GM19438 (cell line): ENCODE measurements at regions not wholly inside any gene's neighbourhood (a gene's known extent, or its start where the extent isn't known, plus 50 kb on each side); places are given as distances from the start of the nearest gene placed in this dataset.

ENCODE experiments used
- ATAC-seq: cut with Tn5 transposase; IDR thresholded peaks from one replicate; pipeline ENCODE4 v1.9.1; 2021; ENCODE audit warnings: low read depth; ENCODE audit not compliant: unreplicated experiment

DNA sequence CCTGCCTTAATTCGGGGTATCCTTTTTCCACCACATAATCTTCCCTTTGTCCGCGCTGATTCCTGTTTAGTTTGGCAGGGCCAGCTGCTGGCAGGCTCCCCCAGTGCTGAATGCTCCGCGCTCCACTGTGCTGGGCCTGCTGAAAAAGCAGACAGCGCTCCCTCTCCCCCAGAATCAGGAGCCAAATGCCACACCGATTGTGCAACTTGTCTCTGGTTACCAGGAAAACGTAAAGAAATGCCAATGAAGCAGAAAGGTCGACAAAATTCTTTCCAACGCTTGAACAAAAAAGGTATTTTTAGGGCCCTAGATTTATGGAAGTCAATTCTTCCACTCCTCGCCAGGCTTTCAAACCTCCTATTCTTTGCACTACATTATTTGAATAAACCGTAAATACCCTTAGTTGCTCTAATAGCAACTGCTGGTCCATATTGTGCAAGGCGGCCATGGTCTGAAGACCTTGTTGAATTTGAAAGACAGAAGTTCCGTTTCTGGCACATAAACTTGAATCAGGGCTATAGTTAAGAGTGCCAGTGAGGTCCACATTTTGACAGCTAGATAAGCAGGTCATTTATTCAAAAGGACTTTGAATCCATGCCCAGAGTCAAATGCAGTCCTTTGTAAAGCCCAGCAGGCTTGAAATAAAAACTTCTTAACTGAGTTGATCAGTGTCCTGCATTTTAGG is 206.7 kb upstream of the RFC3 start:
- ATAC-seq = no peak

- ATAC-seq = no peak
Observed at GRCh38 chr13:33612641-33613638, 205.0 kb upstream of the RFC3 start.

- no peak for ATAC-seq
Observed at GRCh38 chr13:33615436-33615835, 202.5 kb upstream of the RFC3 start.

DNA sequence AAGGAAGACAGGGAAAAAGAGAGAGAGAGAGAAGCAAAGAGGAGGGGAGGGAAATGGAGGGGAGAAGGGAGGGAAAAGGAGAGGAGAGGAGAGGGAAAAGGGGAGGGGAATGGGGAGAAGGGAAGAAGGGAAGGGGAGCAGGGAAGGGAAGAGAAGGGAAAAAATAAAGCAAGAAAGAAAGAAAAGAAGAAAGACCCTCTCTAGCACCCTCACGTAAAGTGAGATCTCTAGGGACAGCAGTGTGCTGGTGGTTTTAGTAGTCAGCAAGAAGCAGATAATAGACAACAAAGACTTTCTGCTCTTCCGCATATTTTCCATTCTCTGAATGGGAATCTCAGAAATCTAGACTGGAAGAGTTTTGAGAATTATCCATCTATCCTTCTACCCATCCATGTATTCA is 201.8 kb upstream of the RFC3 start:
- ATAC-seq = no peak

- no peak for ATAC-seq
Observed at GRCh38 chr13:33617055-33617454, 200.9 kb upstream of the RFC3 start.

GRCh38 chr13:33624253-33624652 is 193.7 kb upstream of the RFC3 start:
- ATAC-seq = no peak

DNA sequence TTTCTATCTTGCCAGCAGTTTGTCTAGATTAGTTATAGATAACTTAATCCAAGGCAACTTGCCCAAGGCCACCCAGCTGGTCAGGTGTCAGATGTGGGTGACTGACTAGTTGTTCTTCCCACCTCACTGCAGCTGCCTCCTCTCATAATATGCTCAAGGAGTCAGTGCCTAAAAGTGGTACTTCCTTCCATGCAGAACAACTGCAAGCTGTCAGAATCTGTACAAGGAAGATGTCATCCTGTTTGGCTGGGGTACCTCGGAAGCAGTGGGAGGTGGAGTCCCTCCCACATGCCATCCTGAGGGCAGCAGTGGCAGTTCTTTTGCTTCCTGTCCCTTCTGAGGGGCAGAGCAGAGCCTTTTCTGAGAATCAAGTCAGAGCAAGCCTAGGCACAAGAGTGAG is 193.2 kb upstream of the RFC3 start:
- ATAC-seq = no peak

GRCh38 chr13:33626407-33626806 is 191.5 kb upstream of the RFC3 start:
- ATAC-seq = no peak

GRCh38 chr13:33628662-33629061 is 189.3 kb upstream of the RFC3 start:
- no peak for ATAC-seq

DNA sequence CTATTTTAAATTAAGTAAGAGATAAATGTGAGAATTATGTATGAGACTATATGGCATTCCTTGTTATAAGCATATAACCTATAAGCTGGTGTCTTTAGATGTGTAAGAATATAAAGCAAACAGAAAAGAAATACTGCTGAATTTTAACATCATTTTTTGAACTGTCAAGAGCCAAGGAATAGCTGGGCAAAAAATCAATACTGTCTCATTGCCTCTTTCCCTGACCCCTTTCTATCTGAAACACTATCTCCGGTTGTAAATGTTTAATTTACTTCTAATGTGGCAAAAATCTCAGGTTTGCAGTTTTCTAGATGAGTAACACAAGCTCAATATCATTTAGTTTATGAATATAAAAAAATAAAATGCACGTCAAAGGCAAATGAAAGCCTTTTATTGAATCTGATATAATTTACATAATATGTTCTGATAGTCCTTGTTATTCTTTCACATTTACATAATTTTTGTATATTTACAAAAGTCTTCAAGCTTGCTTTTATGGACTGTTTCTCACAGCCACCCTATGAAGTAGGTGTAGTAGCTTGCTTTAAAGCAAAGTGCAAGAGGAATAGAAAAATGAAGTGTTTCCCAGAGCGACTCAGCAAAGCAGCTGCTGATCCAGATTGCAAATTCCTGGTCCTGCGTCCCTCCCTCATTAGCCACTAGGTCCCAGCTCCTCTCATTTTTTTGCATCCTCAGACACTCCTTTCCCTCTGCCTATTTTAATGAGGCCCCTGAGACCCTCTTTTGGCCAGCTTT is 188.2 kb upstream of the RFC3 start:
- no peak for ATAC-seq

- ATAC-seq = no peak
Observed at GRCh38 chr13:33633701-33634545, 184.0 kb upstream of the RFC3 start.

- no peak for ATAC-seq
Observed at GRCh38 chr13:33634546-33634982, 183.4 kb upstream of the RFC3 start.

GRCh38 chr13:33636243-33636642 is 181.7 kb upstream of the RFC3 start:
- ATAC-seq = no peak

DNA sequence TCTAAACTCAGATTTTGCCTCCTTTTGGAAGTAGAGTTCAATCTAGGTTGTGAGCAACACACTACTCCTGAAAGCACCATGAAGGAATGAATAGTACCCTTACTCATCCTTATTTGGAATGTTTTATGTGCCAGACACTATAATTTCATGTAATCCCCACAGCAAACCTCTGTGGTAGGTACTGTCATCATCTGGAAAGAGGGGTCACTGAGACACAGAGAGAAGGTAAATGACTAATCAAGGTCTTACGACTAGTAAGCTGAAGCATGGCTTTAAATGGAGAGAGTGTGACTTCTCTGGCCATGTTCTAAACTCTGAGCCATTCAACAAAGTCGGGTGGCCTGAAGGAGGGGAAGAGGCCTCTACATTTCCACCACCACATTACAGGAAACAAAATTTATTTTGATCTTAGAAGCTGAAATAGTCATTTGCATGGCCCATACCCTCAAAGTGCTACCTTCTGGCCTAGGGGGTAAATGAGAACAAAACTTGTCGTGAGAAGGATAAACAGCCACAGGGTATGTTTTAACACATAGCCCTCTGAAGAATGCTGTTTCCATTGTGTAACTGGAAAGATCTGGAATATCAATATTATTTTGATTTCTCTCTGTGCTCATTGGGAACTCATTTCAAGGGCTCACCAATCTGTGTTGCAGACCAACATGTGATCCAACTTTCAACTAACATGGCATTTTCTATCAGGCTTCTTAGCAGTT is 180.8 kb upstream of the RFC3 start:
- ATAC-seq = no peak

DNA sequence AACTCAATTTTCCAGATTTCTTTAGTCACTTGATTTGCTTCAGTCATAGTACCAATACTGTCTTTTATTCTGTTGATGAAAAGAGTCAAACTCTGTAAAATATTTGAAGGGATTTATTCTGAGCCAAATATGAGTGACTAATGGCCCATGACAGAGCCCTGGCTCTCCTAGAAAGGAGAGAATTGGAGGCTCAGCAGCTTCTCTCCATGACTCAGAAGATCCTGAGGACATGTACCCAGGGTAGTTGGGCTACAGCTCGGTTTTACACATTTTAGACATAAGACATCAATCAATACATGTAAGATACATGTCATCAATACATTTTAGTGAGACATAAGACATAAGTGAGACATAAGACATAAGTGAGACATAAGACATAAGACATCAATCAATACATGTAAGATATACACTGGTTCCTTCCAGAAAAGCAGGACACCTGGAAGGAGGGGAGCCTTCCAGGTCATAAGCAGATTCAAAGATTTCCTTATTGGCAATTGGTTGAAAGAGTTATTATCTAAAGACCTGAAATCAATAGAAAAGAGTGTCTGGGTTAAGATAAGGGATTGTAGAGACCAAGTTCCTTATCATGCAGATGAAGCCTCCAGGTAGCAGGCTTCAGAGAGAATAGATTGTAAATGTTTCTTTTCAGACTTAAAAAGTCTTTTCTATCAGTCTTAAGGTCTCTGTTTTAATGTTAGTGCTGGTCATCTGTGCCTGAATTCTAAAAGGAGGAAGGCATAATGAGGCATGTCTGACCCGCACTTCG is 179.8 kb upstream of the RFC3 start:
- no peak for ATAC-seq

GRCh38 chr13:33639158-33639557 is 178.8 kb upstream of the RFC3 start:
- ATAC-seq = no peak

DNA sequence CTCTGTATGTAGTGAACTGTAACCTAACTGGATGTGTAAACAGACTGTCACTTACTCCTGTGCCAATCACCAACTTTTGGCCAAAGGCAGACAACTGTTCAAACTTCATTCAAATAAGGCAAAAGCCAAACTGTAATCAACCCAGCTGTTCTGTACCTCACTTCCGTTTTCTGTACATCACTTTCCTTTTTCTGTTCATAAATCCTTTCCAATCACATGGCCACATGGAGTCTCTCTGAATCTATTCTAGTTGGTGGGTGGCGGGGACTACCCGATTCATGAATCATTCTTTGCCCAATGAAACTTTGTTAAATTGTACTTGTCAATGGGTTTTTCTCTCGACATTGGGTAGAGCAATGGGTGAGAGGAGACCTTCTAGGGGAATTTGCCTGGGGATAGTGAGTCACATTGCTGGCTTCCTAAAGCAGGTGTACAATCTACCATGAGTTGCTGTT is 178.3 kb upstream of the RFC3 start:
- no peak for ATAC-seq

GRCh38 chr13:33640832-33641231 is 177.1 kb upstream of the RFC3 start:
- no peak for ATAC-seq
